ENCODE measurements at regions not wholly inside any gene's neighbourhood (a gene's known extent, or its start where the extent isn't known, plus 50 kb on each side); places are given as distances from the start of the nearest gene placed in this dataset.

- in situ Hi-C loops (cut with HindIII; ENCODE audit: low pct_unique_long_range_greater_than_20kb, low sequenced_read_pairs): no loop called here
- DNase-seq (ENCODE audit: low read depth, low spot score): no peak
These were observed 584.8 kb downstream of the HINT1 start for GRCh38 chr5:130580264-130580663.

GRCh38 chr5:130578354-130578753, 586.7 kb downstream of the HINT1 start:
- DNase-seq (ENCODE audit: low read depth, low spot score): no peak
- in situ Hi-C loops (cut with HindIII; ENCODE audit: low pct_unique_long_range_greater_than_20kb, low sequenced_read_pairs): no loop called here

GRCh38 chr5:130571076-130571475, 594.0 kb downstream of the HINT1 start:
- in situ Hi-C loops (cut with HindIII; ENCODE audit: low pct_unique_long_range_greater_than_20kb, low sequenced_read_pairs): no loop called here
- DNase-seq (ENCODE audit: low read depth, low spot score): no peak

- no peak for DNase-seq (ENCODE audit: low read depth, low spot score)
- in situ Hi-C loops (cut with HindIII; ENCODE audit: low pct_unique_long_range_greater_than_20kb, low sequenced_read_pairs): no loop called here
These were observed 596.3 kb downstream of the HINT1 start for GRCh38 chr5:130568791-130569190.

- in situ Hi-C loops (cut with HindIII; ENCODE audit: low pct_unique_long_range_greater_than_20kb, low sequenced_read_pairs): no loop called here
- DNase-seq (ENCODE audit: low read depth, low spot score): no peak
These were observed 609.6 kb downstream of the HINT1 start for GRCh38 chr5:130555429-130555828.

GRCh38 chr5:130550562-130550928, 614.5 kb downstream of the HINT1 start:
- in situ Hi-C loops (cut with HindIII; ENCODE audit: low pct_unique_long_range_greater_than_20kb, low sequenced_read_pairs): no loop called here
- DNase-seq (ENCODE audit: low read depth, low spot score): no peak

GRCh38 chr5:130549884-130550561, 615.0 kb downstream of the HINT1 start:
- in situ Hi-C loops (cut with HindIII; ENCODE audit: low pct_unique_long_range_greater_than_20kb, low sequenced_read_pairs): no loop called here
- DNase-seq (ENCODE audit: low read depth, low spot score): no peak

- no peak for DNase-seq (ENCODE audit: low read depth, low spot score)
- in situ Hi-C loops (cut with HindIII; ENCODE audit: low pct_unique_long_range_greater_than_20kb, low sequenced_read_pairs): no loop called here
These were observed 618.8 kb downstream of the HINT1 start for GRCh38 chr5:130546211-130546610.

- in situ Hi-C loops (cut with HindIII; ENCODE audit: low pct_unique_long_range_greater_than_20kb, low sequenced_read_pairs): no loop called here
These were observed 619.8 kb downstream of the HINT1 start for GRCh38 chr5:130545291-130545690.

GRCh38 chr5:130541617-130542221, 623.3 kb downstream of the HINT1 start:
- in situ Hi-C loops (cut with HindIII; ENCODE audit: low pct_unique_long_range_greater_than_20kb, low sequenced_read_pairs): no loop called here
- DNase-seq (ENCODE audit: low read depth, low spot score): no peak

More at GRCh38 chr5:130545291-130545690, 619.8 kb downstream of the HINT1 start:
- DNase-seq (ENCODE audit: low read depth, low spot score): peak; percentile 53

GRCh38 chr5:130536691-130537090, 628.4 kb downstream of the HINT1 start:
- in situ Hi-C loops (cut with HindIII; ENCODE audit: low pct_unique_long_range_greater_than_20kb, low sequenced_read_pairs): no loop called here

GRCh38 chr5:130532786-130533185, 628.5 kb downstream of the CHSY3 start:
- in situ Hi-C loops (cut with HindIII; ENCODE audit: low pct_unique_long_range_greater_than_20kb, low sequenced_read_pairs): no loop called here
- DNase-seq (ENCODE audit: low read depth, low spot score): no peak

More at GRCh38 chr5:130536691-130537090, 628.4 kb downstream of the HINT1 start:
- DNase-seq (ENCODE audit: low read depth, low spot score): no peak

GRCh38 chr5:130529511-130530485, 625.5 kb downstream of the CHSY3 start:
- in situ Hi-C loops (cut with HindIII; ENCODE audit: low pct_unique_long_range_greater_than_20kb, low sequenced_read_pairs): no loop called here
- DNase-seq (ENCODE audit: low read depth, low spot score): peak; percentile 96

GRCh38 chr5:130529111-130529510, 624.8 kb downstream of the CHSY3 start:
- in situ Hi-C loops (cut with HindIII; ENCODE audit: low pct_unique_long_range_greater_than_20kb, low sequenced_read_pairs): no loop called here
- no peak for DNase-seq (ENCODE audit: low read depth, low spot score)

GRCh38 chr5:130528474-130528873, 624.2 kb downstream of the CHSY3 start:
- in situ Hi-C loops (cut with HindIII; ENCODE audit: low pct_unique_long_range_greater_than_20kb, low sequenced_read_pairs): no loop called here

GRCh38 chr5:130526708-130527107, 622.4 kb downstream of the CHSY3 start:
- in situ Hi-C loops (cut with HindIII; ENCODE audit: low pct_unique_long_range_greater_than_20kb, low sequenced_read_pairs): no loop called here
- DNase-seq (ENCODE audit: low read depth, low spot score): no peak

More at GRCh38 chr5:130528474-130528873, 624.2 kb downstream of the CHSY3 start:
- DNase-seq (ENCODE audit: low read depth, low spot score): peak; percentile 20

- in situ Hi-C loops (cut with HindIII; ENCODE audit: low pct_unique_long_range_greater_than_20kb, low sequenced_read_pairs): no loop called here
- no peak for DNase-seq (ENCODE audit: low read depth, low spot score)
These were observed 615.9 kb downstream of the CHSY3 start for GRCh38 chr5:130520211-130520610.

- in situ Hi-C loops (cut with HindIII; ENCODE audit: low pct_unique_long_range_greater_than_20kb, low sequenced_read_pairs): no loop called here
- DNase-seq (ENCODE audit: low read depth, low spot score): peak; percentile 58
These were observed 610.9 kb downstream of the CHSY3 start for GRCh38 chr5:130514984-130515690.
